SHP77 treated with DMSO at 0.1 percent for 48 hours (cell line): ENCODE measurements at regions not wholly inside any gene's neighbourhood (a gene's known extent, or its start where the extent isn't known, plus 50 kb on each side); places are given as distances from the start of the nearest gene placed in this dataset.
"Not testable (repeated sequence)": the region's sequence is repeated elsewhere in the genome, so short reads cannot be mapped to it uniquely, and the experiment has no call there.

ENCODE experiments used
- DNase-seq: peaks from one replicate; lab custom pipeline; 2025; lab: John Stamatoyannopoulos, UW

- DNase-seq, result no peak
These were observed 383.3 kb upstream of the CITED2 start for GRCh38 chr6:139757784-139758183.

- no peak for DNase-seq
These were observed 381.9 kb upstream of the CITED2 start for GRCh38 chr6:139756381-139756780.

- no peak for DNase-seq
These were observed 380.7 kb upstream of the CITED2 start for GRCh38 chr6:139754898-139755775.

- no peak for DNase-seq
These were observed 378.9 kb upstream of the CITED2 start for GRCh38 chr6:139753198-139753861.

GRCh38 chr6:139752086-139752485 is 377.6 kb upstream of the CITED2 start:
- DNase-seq, result no peak

- no peak for DNase-seq
These were observed 376.7 kb upstream of the CITED2 start for GRCh38 chr6:139751179-139751578.

GRCh38 chr6:139748353-139749146 is 374.1 kb upstream of the CITED2 start:
- no peak for DNase-seq

- DNase-seq, result no peak
These were observed 372.7 kb upstream of the CITED2 start for GRCh38 chr6:139747154-139747553.

GRCh38 chr6:139744891-139745290 is 370.4 kb upstream of the CITED2 start:
- DNase-seq, result no peak

- DNase-seq, result no peak
These were observed 369.4 kb upstream of the CITED2 start for GRCh38 chr6:139743664-139744437.

GRCh38 chr6:139742671-139743070 is 368.2 kb upstream of the CITED2 start:
- no peak for DNase-seq

- DNase-seq, result no peak
These were observed 364.5 kb upstream of the CITED2 start for GRCh38 chr6:139738801-139739455.

GRCh38 chr6:139736325-139736906 is 362.0 kb upstream of the CITED2 start:
- DNase-seq, result no peak

- no peak for DNase-seq
These were observed 358.0 kb upstream of the CITED2 start for GRCh38 chr6:139732451-139732850.

- DNase-seq, result no peak
These were observed 356.0 kb upstream of the CITED2 start for GRCh38 chr6:139730340-139730974.

GRCh38 chr6:139728876-139729427 is 354.5 kb upstream of the CITED2 start:
- no peak for DNase-seq

- not testable (repeated sequence) for DNase-seq
These were observed 351.8 kb upstream of the CITED2 start for GRCh38 chr6:139726272-139726671.

GRCh38 chr6:139722530-139722929 is 348.1 kb upstream of the CITED2 start:
- DNase-seq, result no peak

- DNase-seq, result no peak
These were observed 347.5 kb upstream of the CITED2 start for GRCh38 chr6:139721954-139722353.

GRCh38 chr6:139713900-139714506 is 339.6 kb upstream of the CITED2 start:
- DNase-seq, result no peak
